ENCODE measurements at regions not wholly inside any gene's neighbourhood (a gene's known extent, or its start where the extent isn't known, plus 50 kb on each side); places are given as distances from the start of the nearest gene placed in this dataset.

- CTCF ChIA-PET = no interaction called here
- TF ChIP-seq CHD2 (IDR thresholded peaks at IDR 0.05; ENCODE audit: low read length, partially characterized antibody) (no peak), MXI1 (IDR thresholded peaks at IDR 0.05; ENCODE audit: low read depth, low read length) (no peak), GABPA (IDR thresholded peaks at IDR 0.05; ENCODE audit: low read depth) (no peak), FOXJ3 (CRISPR knock-in tag; IDR thresholded peaks at IDR 0.05) (no peak), EZH2phosphoT487 (IDR thresholded peaks at IDR 0.05; ENCODE audit: borderline replicate concordance, low read depth) (no peak), FOXM1 (IDR thresholded peaks at IDR 0.05; ENCODE audit: low read depth) (no peak), JUND (IDR thresholded peaks at IDR 0.05) (no peak), YY1 (IDR thresholded peaks at IDR 0.05; ENCODE audit: low read depth) (no peak), REST (IDR thresholded peaks at IDR 0.05; ENCODE audit: low read depth, low read length) (no peak), ZBTB33 (IDR thresholded peaks at IDR 0.05; ENCODE audit: borderline replicate concordance, low read depth) (no peak), USF2 (IDR thresholded peaks at IDR 0.05; ENCODE audit: borderline replicate concordance, low read depth, low read length) (no peak), PBX3 (IDR thresholded peaks at IDR 0.05) (no peak)
- Histone ChIP-seq H3K9me2 (no peaks in the 10 kb centered on the region; the same call in 1 of the 2 replicates), H3K4me2 (no peak overlapping the region), H3F3A (replicated peaks; ENCODE audit: insufficient read depth) (no peaks in the 10 kb centered on the region), H3K36me3 (replicated peaks in 1 of 2; ENCODE audit: control insufficient read depth in 1 of 2, insufficient read depth in 2 of 2, low read length in 1 of 2) (no peaks in the 10 kb centered on the region), H4K20me1 (ENCODE audit: insufficient read depth) (no peaks in the 10 kb centered on the region), H3K9ac (no peak overlapping the region), H3K9me3 (no peaks in the 10 kb centered on the region), H3K4me3 (ENCODE audit: low read depth in 2 of 2, low read length in 1 of 2) (no peak overlapping the region), H3K4me1 (ENCODE audit: control insufficient read depth in 1 of 2, insufficient read depth in 2 of 2, low read depth in 1 of 2, low read length in 1 of 2) (no peaks in the 10 kb centered on the region), H3K27ac (ENCODE audit: low read depth in 2 of 2, low read length in 1 of 2) (no peak overlapping the region), H3K79me2 (ENCODE audit: insufficient read depth) (no peaks in the 10 kb centered on the region), H2AFZ (ENCODE audit: low read depth) (no peak overlapping the region), H3K27me3 (ENCODE audit: insufficient read depth) (no peaks in the 10 kb centered on the region)
- WGBS (ENCODE audit: low lambda C conversion rate) = 47% methylated on average over 1 of the region's 1 CpG
- no peak for DNase-seq
- POLR2A ChIA-PET = no interaction called here
Measured at GRCh38 chr6:103409475-103409874, 1450.2 kb downstream of the HACE1 start.
